ENCODE measurements at regions not wholly inside any gene's neighbourhood (a gene's known extent, or its start where the extent isn't known, plus 50 kb on each side); places are given as distances from the start of the nearest gene placed in this dataset.

DNA sequence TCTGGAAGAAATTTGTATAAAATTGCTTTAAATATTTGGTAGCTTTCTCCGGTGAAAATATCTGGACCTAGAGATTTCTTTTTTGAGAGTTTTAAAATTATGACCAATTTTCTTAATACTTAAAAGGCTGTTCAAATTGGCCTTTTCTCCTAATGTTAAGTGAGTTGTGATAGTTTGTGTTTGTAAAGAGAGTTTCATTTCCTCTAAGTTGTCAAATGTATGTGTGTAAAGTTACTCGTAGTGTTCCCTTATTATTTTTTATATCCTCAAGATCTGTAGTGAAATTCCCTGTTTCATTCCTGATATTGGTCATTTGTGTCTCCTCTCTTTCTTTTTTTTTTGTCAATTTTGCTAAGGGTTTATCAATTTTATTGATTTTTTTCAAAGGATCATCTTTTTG lies 92.6 kb upstream of the CTNNB1 start:
- no peaks in the 10 kb centered on the region for H3K27me3 ChIP-seq (replicated peaks)
- no peak for DNase-seq
- H3K27ac ChIP-seq = no peak overlapping the region
- H3K36me3 ChIP-seq (replicated peaks) = no peaks in the 10 kb centered on the region
- no peak overlapping the region for H3K4me3 ChIP-seq (ENCODE audit: low read depth, low read length)
- TF ChIP-seq, protein P1, sequence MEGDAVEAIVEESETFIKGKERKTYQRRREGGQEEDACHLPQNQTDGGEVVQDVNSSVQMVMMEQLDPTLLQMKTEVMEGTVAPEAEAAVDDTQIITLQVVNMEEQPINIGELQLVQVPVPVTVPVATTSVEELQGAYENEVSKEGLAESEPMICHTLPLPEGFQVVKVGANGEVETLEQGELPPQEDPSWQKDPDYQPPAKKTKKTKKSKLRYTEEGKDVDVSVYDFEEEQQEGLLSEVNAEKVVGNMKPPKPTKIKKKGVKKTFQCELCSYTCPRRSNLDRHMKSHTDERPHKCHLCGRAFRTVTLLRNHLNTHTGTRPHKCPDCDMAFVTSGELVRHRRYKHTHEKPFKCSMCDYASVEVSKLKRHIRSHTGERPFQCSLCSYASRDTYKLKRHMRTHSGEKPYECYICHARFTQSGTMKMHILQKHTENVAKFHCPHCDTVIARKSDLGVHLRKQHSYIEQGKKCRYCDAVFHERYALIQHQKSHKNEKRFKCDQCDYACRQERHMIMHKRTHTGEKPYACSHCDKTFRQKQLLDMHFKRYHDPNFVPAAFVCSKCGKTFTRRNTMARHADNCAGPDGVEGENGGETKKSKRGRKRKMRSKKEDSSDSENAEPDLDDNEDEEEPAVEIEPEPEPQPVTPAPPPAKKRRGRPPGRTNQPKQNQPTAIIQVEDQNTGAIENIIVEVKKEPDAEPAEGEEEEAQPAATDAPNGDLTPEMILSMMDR (IDR thresholded peaks at IDR 0.05; ENCODE audit: low read depth, low read length, missing control alignments) = no peak
- in situ Hi-C loops (cut with HindIII; ENCODE audit: low pct_ligation_motif_present, low sequenced_read_pairs) = no loop called here

DNA sequence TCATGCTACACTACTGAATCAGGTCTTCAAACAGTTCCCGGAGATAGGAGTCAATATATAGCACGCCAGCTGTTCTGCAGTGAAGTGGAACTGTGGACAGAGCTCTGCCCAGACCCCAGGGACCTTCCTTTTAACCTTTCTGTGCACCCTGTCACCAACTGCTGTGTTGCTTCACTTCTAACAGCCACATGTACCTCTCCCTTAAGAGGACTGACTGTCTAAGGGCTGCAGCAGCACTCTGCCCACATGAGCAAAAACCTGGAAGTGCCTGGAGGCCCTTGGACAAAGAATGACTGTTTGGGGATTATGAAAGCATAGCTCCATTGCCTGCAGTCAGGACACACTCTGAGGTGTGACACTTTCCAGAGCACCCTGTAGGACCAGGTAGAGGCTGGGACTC lies 88.3 kb upstream of the CTNNB1 start:
- in situ Hi-C loops (cut with HindIII; ENCODE audit: low pct_ligation_motif_present, low sequenced_read_pairs) = no loop called here
- H3K27ac ChIP-seq = no peak overlapping the region
- H3K4me3 ChIP-seq (ENCODE audit: low read depth, low read length) = no peak overlapping the region
- TF ChIP-seq, protein P1 (IDR thresholded peaks at IDR 0.05; ENCODE audit: low read depth, low read length, missing control alignments) = no peak
- no peaks in the 10 kb centered on the region for H3K27me3 ChIP-seq (replicated peaks)
- H3K36me3 ChIP-seq (replicated peaks) = no peaks in the 10 kb centered on the region
- DNase-seq = no peak

GRCh38 chr3:41112466-41112865 lies 86.8 kb upstream of the CTNNB1 start:
- Histone ChIP-seq H3K36me3 (replicated peaks) (no peaks in the 10 kb centered on the region), H3K27ac (no peak overlapping the region), H3K4me3 (ENCODE audit: low read depth, low read length) (no peak overlapping the region), H3K27me3 (replicated peaks) (no peaks in the 10 kb centered on the region)
- in situ Hi-C loops (cut with HindIII; ENCODE audit: low pct_ligation_motif_present, low sequenced_read_pairs) = no loop called here
- TF ChIP-seq, protein P1 (IDR thresholded peaks at IDR 0.05; ENCODE audit: low read depth, low read length, missing control alignments) = no peak
- DNase-seq = no peak

- DNase-seq = no peak
- Histone ChIP-seq H3K36me3 (replicated peaks) (no peaks in the 10 kb centered on the region), H3K27ac (no peak overlapping the region), H3K4me3 (ENCODE audit: low read depth, low read length) (no peak overlapping the region), H3K27me3 (replicated peaks) (no peaks in the 10 kb centered on the region)
- in situ Hi-C loops (cut with HindIII; ENCODE audit: low pct_ligation_motif_present, low sequenced_read_pairs) = no loop called here
- TF ChIP-seq, protein P1 (IDR thresholded peaks at IDR 0.05; ENCODE audit: low read depth, low read length, missing control alignments) = no peak
Measured at GRCh38 chr3:41115069-41115468, 84.2 kb upstream of the CTNNB1 start.

DNA sequence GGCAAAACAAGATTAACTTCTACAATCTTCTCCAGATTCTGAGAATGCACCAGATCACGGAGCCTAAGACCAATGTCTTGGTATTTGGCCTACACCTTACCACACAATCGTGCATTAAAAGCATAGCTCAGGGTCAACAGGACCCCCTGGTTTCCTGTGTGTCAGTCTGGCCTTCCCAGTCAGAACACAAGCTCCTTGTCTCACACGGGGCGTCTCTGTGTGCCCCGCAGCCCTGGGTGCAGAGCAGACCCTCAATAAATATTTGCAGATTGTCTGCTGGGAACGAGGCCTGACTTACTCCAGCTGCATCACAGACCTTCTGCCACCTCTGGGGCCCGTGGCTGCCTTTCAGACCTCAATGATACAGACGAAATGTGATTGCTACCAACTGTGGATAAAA lies 82.5 kb upstream of the CTNNB1 start:
- in situ Hi-C loops (cut with HindIII; ENCODE audit: low pct_ligation_motif_present, low sequenced_read_pairs) = no loop called here
- no peak for DNase-seq
- TF ChIP-seq, protein P1 (IDR thresholded peaks at IDR 0.05; ENCODE audit: low read depth, low read length, missing control alignments) = no peak

GRCh38 chr3:41117398-41117870 lies 81.9 kb upstream of the CTNNB1 start:
- TF ChIP-seq, protein P1 (IDR thresholded peaks at IDR 0.05; ENCODE audit: low read depth, low read length, missing control alignments) = no peak
- Histone ChIP-seq H3K27ac (peak overlapping the region; percentile 76), H3K36me3 (replicated peaks) (no peaks in the 10 kb centered on the region), H3K27me3 (replicated peaks) (no peaks in the 10 kb centered on the region), H3K4me3 (ENCODE audit: low read depth, low read length) (no peak overlapping the region)
- in situ Hi-C loops (cut with HindIII; ENCODE audit: low pct_ligation_motif_present, low sequenced_read_pairs) = no loop called here
- DNase-seq = peak; percentile 99

More for the DNA sequence above, 82.5 kb upstream of the CTNNB1 start:
- Histone ChIP-seq H3K36me3 (replicated peaks) (no peaks in the 10 kb centered on the region), H3K4me3 (ENCODE audit: low read depth, low read length) (no peak overlapping the region), H3K27me3 (replicated peaks) (no peaks in the 10 kb centered on the region), H3K27ac (peak overlapping the region; percentile 49)
